Gastrocnemius medialis (tissue), 4 donors: ENCODE measurements at regions not wholly inside any gene's neighbourhood (a gene's known extent, or its start where the extent isn't known, plus 50 kb on each side); places are given as distances from the start of the nearest gene placed in this dataset.

Experiments used
- CTCF ChIP-seq, 5 experiments: fragments of 450-650 bp in 3 of 5; fragments of 200-600 bp in 2 of 5; sonication (generic) in 2 of 5; IDR thresholded peaks in 4 of 5; conservative IDR thresholded peaks in 1 of 5; 1 replicate in 4 of 5; 2 replicates in 1 of 5; pipeline ENCODE4 v1.5.1; 2016 to 2019; ENCODE audit warnings: antibody characterized with exemption in 5 of 5, mild to moderate bottlenecking in 3 of 5, moderate library complexity in 3 of 5
- POLR2A ChIP-seq, 2 donors: fragments of 450-650 bp; IDR thresholded peaks; one replicate each; pipeline ENCODE4 v1.6.1; 2017; ENCODE audit warnings: antibody characterized with exemption in 2 of 2, mild to moderate bottlenecking in 2 of 2, moderate library complexity in 2 of 2

GRCh38 chr22:48315439-48316256 is 1512.0 kb downstream of the BRD1 start:
- TF ChIP-seq CTCF (IDR thresholded peaks at IDR 0.05 in 4 of 5, conservative IDR thresholded peaks at IDR 0.05 in 1 of 5) (no peak), POLR2A (IDR thresholded peaks at IDR 0.05) (no peak)
